ENCODE measurements at regions not wholly inside any gene's neighbourhood (a gene's known extent, or its start where the extent isn't known, plus 50 kb on each side); places are given as distances from the start of the nearest gene placed in this dataset.

DNA sequence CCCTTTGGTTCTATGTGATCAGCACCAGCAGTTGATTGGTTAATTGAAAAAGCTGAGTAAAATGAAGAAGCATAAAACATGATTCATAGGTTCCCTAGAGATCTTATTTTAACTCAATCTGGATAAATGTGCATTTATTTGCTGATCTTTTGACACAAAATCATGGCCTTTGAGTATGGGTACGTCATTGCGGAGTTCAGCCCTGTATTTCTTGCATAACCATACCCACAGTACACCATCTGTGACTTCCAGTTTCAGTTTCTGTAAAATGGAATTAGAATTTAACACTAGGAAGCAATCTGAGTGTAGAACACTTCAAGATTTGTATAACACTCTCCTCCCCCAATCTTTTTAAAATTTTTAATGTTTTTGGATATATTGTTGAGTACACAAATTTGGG, 358.2 kb downstream of the DDX10 start:
- H3K79me2 ChIP-seq (ENCODE audit: insufficient read depth, low read length) = no peaks in the 10 kb centered on the region
- TF ChIP-seq EZH2phosphoT487 (IDR thresholded peaks at IDR 0.05; ENCODE audit: borderline replicate concordance) = no peak
- TF ChIP-seq, protein P1, sequence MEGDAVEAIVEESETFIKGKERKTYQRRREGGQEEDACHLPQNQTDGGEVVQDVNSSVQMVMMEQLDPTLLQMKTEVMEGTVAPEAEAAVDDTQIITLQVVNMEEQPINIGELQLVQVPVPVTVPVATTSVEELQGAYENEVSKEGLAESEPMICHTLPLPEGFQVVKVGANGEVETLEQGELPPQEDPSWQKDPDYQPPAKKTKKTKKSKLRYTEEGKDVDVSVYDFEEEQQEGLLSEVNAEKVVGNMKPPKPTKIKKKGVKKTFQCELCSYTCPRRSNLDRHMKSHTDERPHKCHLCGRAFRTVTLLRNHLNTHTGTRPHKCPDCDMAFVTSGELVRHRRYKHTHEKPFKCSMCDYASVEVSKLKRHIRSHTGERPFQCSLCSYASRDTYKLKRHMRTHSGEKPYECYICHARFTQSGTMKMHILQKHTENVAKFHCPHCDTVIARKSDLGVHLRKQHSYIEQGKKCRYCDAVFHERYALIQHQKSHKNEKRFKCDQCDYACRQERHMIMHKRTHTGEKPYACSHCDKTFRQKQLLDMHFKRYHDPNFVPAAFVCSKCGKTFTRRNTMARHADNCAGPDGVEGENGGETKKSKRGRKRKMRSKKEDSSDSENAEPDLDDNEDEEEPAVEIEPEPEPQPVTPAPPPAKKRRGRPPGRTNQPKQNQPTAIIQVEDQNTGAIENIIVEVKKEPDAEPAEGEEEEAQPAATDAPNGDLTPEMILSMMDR (conservative IDR thresholded peaks at IDR 0.05; ENCODE audit: low read length) = no peak
- no peaks in the 10 kb centered on the region for H3K27me3 ChIP-seq (ENCODE audit: insufficient read depth, low read length, poor library complexity, severe bottlenecking)
- no peaks in the 10 kb centered on the region for H3K9me2 ChIP-seq (replicated peaks; ENCODE audit: low read depth, low read length)
- H3K9me3 ChIP-seq (ENCODE audit: insufficient read depth, low read depth, low read length) = no peaks in the 10 kb centered on the region
- no peaks in the 10 kb centered on the region for H3K36me3 ChIP-seq (ENCODE audit: insufficient read depth, low read length)
- no peak overlapping the region for H3K4me2 ChIP-seq (ENCODE audit: low read depth, low read length, poor library complexity, severe bottlenecking)
- no peak overlapping the region for H2AFZ ChIP-seq (ENCODE audit: low read length)
- H3F3A ChIP-seq (ENCODE audit: low read depth) = no peaks in the 10 kb centered on the region
- no peak overlapping the region for H3K4me3 ChIP-seq (ENCODE audit: low read length, poor library complexity, severe bottlenecking)
- no peak overlapping the region for H3K9ac ChIP-seq (ENCODE audit: low read depth, low read length, poor library complexity, severe bottlenecking)
- no peaks in the 10 kb centered on the region for H4K20me1 ChIP-seq (ENCODE audit: insufficient read depth, low read length, poor library complexity, severe bottlenecking)
- H3K4me1 ChIP-seq (ENCODE audit: insufficient read depth, low read length, poor library complexity, severe bottlenecking) = no peaks in the 10 kb centered on the region

DNA sequence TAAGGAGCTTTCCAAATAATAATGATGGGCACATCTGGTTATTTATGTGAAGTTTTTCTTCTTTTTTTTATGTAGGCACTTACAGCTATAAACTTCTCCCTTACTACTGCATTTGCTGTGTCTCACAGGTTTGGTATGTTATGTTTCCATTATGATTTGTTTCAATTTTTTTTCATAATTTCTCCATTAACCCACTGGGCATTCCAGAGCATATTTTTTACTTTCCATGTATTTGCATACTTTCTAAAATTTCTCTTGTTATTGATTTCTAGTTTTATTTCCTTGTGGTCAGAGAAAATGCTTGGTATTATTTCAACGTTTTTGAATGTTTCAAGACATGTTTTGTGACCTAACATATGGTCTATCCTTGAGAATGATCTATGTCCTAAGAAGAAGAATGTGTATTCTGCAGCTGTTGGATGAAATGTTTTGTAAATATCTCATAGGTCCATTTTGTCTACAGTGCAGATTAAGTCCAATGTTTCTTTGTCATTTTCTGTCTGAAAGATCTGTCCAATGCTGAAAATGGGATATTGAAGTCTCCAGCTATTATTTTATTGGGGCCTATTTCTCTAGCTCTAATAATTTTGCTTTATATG, 362.1 kb downstream of the DDX10 start:
- no peaks in the 10 kb centered on the region for H3K4me1 ChIP-seq (ENCODE audit: insufficient read depth, low read length, poor library complexity, severe bottlenecking)
- H3K9me2 ChIP-seq (replicated peaks; ENCODE audit: low read depth, low read length) = no peaks in the 10 kb centered on the region
- H3K4me3 ChIP-seq (ENCODE audit: low read length, poor library complexity, severe bottlenecking) = no peak overlapping the region
- no peaks in the 10 kb centered on the region for H3F3A ChIP-seq (ENCODE audit: low read depth)
- no peaks in the 10 kb centered on the region for H3K9me3 ChIP-seq (ENCODE audit: insufficient read depth, low read depth, low read length)
- H2AFZ ChIP-seq (ENCODE audit: low read length) = no peak overlapping the region
- H3K27me3 ChIP-seq (ENCODE audit: insufficient read depth, low read length, poor library complexity, severe bottlenecking) = no peaks in the 10 kb centered on the region
- TF ChIP-seq, protein P1 (conservative IDR thresholded peaks at IDR 0.05; ENCODE audit: low read length) = no peak
- no peak for TF ChIP-seq EZH2phosphoT487 (IDR thresholded peaks at IDR 0.05; ENCODE audit: borderline replicate concordance)
- no peaks in the 10 kb centered on the region for H3K36me3 ChIP-seq (ENCODE audit: insufficient read depth, low read length)
- H4K20me1 ChIP-seq (ENCODE audit: insufficient read depth, low read length, poor library complexity, severe bottlenecking) = no peaks in the 10 kb centered on the region
- H3K4me2 ChIP-seq (ENCODE audit: low read depth, low read length, poor library complexity, severe bottlenecking) = no peak overlapping the region
- H3K9ac ChIP-seq (ENCODE audit: low read depth, low read length, poor library complexity, severe bottlenecking) = no peak overlapping the region
- no peaks in the 10 kb centered on the region for H3K79me2 ChIP-seq (ENCODE audit: insufficient read depth, low read length)

DNA sequence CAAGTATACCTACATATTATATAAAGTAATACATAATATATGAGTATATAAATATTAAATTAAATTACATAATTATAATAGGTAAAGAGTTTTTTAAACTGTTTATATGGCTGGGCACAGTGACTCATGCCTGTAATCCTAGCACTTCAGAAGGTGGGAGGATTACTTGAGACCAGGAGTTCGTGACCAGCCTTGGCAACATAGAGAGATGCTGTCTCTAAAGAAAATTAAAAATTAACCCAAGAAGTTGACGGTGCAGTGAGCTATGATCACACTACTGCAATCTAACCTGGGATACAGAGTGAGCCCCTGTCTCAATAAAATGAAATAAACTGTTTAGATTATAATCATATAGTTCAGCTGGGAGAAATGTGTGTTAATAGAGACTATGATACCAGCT, 363.0 kb downstream of the DDX10 start:
- H3K4me2 ChIP-seq (ENCODE audit: low read depth, low read length, poor library complexity, severe bottlenecking) = no peak overlapping the region
- H3K79me2 ChIP-seq (ENCODE audit: insufficient read depth, low read length) = no peaks in the 10 kb centered on the region
- H3K4me1 ChIP-seq (ENCODE audit: insufficient read depth, low read length, poor library complexity, severe bottlenecking) = no peaks in the 10 kb centered on the region
- H3K9me3 ChIP-seq (ENCODE audit: insufficient read depth, low read depth, low read length) = no peaks in the 10 kb centered on the region
- H3K36me3 ChIP-seq (ENCODE audit: insufficient read depth, low read length) = no peaks in the 10 kb centered on the region
- H3F3A ChIP-seq (ENCODE audit: low read depth) = no peaks in the 10 kb centered on the region
- H3K27me3 ChIP-seq (ENCODE audit: insufficient read depth, low read length, poor library complexity, severe bottlenecking) = no peaks in the 10 kb centered on the region
- H4K20me1 ChIP-seq (ENCODE audit: insufficient read depth, low read length, poor library complexity, severe bottlenecking) = no peaks in the 10 kb centered on the region
- H3K4me3 ChIP-seq (ENCODE audit: low read length, poor library complexity, severe bottlenecking) = no peak overlapping the region
- no peak overlapping the region for H3K9ac ChIP-seq (ENCODE audit: low read depth, low read length, poor library complexity, severe bottlenecking)
- TF ChIP-seq EZH2phosphoT487 (IDR thresholded peaks at IDR 0.05; ENCODE audit: borderline replicate concordance) = no peak
- no peaks in the 10 kb centered on the region for H3K9me2 ChIP-seq (replicated peaks; ENCODE audit: low read depth, low read length)
- no peak overlapping the region for H2AFZ ChIP-seq (ENCODE audit: low read length)

DNA sequence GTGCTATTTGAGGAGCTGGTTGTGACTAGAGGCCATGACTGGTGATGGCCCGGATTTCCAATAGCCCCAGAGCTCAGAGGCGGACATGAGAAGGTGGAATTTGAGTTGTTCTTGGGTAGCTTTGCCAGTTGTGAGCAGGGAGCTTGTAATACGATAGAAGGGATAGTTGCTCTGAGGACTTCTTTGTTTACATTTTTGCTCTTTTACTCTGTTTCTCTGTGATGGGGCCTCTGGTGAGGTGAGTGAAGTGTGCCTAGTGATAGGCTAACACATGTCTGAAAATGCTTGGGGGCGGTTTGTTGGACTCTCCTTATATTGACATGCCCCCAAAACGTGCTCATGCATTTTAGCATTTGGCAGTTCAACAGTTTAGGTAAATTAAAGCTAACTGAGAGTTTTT, 365.1 kb downstream of the DDX10 start:
- no peaks in the 10 kb centered on the region for H3K4me1 ChIP-seq (ENCODE audit: insufficient read depth, low read length, poor library complexity, severe bottlenecking)
- no peaks in the 10 kb centered on the region for H3K9me3 ChIP-seq (ENCODE audit: insufficient read depth, low read depth, low read length)
- TF ChIP-seq, protein P1 (conservative IDR thresholded peaks at IDR 0.05; ENCODE audit: low read length) = no peak
- no peak for TF ChIP-seq EZH2phosphoT487 (IDR thresholded peaks at IDR 0.05; ENCODE audit: borderline replicate concordance)
- no peaks in the 10 kb centered on the region for H3K9me2 ChIP-seq (replicated peaks; ENCODE audit: low read depth, low read length)
- H2AFZ ChIP-seq (ENCODE audit: low read length) = no peak overlapping the region
- H4K20me1 ChIP-seq (ENCODE audit: insufficient read depth, low read length, poor library complexity, severe bottlenecking) = no peaks in the 10 kb centered on the region
- no peak overlapping the region for H3K9ac ChIP-seq (ENCODE audit: low read depth, low read length, poor library complexity, severe bottlenecking)
- H3K27me3 ChIP-seq (ENCODE audit: insufficient read depth, low read length, poor library complexity, severe bottlenecking) = no peaks in the 10 kb centered on the region
- no peak overlapping the region for H3K4me2 ChIP-seq (ENCODE audit: low read depth, low read length, poor library complexity, severe bottlenecking)
- H3K4me3 ChIP-seq (ENCODE audit: low read length, poor library complexity, severe bottlenecking) = no peak overlapping the region
- H3F3A ChIP-seq (ENCODE audit: low read depth) = no peaks in the 10 kb centered on the region
- H3K79me2 ChIP-seq (ENCODE audit: insufficient read depth, low read length) = no peaks in the 10 kb centered on the region
- no peaks in the 10 kb centered on the region for H3K36me3 ChIP-seq (ENCODE audit: insufficient read depth, low read length)
